RWPE2 (cell line): ENCODE measurements at regions not wholly inside any gene's neighbourhood (a gene's known extent, or its start where the extent isn't known, plus 50 kb on each side); places are given as distances from the start of the nearest gene placed in this dataset.

Experiments used
- ATAC-seq: fragments of 200-7000 bp; cut with Tn5 transposase; 3 replicates; pipeline ENCODE4 v1.9.1; 2021; ENCODE audit warnings: low read depth
- DNase-seq: peaks from one replicate; pipeline ENCODE4 v3.0.0-alpha.2; 2020; ENCODE audit warnings: low spot score
- H3K27ac ChIP-seq: fragments of 450-650 bp; 2 replicates; pipeline ENCODE4 v1.5.1; 2017; ENCODE audit warnings: mild to moderate bottlenecking; ENCODE audit not compliant: poor library complexity, severe bottlenecking
- H3K27me3 ChIP-seq: fragments of 250-450 bp; sonication (Bioruptor Pico); 2 replicates; pipeline ENCODE4 v1.5.1; 2021; ENCODE audit warnings: mild to moderate bottlenecking, moderate library complexity; ENCODE audit not compliant: insufficient read depth, poor library complexity, severe bottlenecking
- H3K36me3 ChIP-seq: fragments of 250-450 bp; sonication (Bioruptor Pico); 2 replicates; pipeline ENCODE4 v1.5.1; 2020; ENCODE audit warnings: low read depth, mild to moderate bottlenecking, moderate library complexity
- H3K4me1 ChIP-seq: fragments of 250-450 bp; sonication (Bioruptor Pico); 2 replicates; pipeline ENCODE4 v1.5.1; 2021; ENCODE audit warnings: mild to moderate bottlenecking, moderate library complexity; ENCODE audit not compliant: insufficient read depth, poor library complexity, severe bottlenecking
- H3K4me3 ChIP-seq: fragments of 250-450 bp; sonication (Bioruptor Pico); 2 replicates; pipeline ENCODE4 v1.5.1; 2021; ENCODE audit warnings: mild to moderate bottlenecking, moderate library complexity; ENCODE audit not compliant: severe bottlenecking
- H3K9me3 ChIP-seq: fragments of 250-450 bp; sonication (Bioruptor Pico); 2 replicates; pipeline ENCODE4 v1.5.1; 2021; ENCODE audit warnings: mild to moderate bottlenecking, moderate library complexity; ENCODE audit not compliant: severe bottlenecking
- TF ChIP-seq, protein P1 (sequence below): fragments of 450-650 bp; IDR thresholded peaks from one replicate; pipeline ENCODE4 v1.5.1; 2017; ENCODE audit warnings: mild to moderate bottlenecking, moderate library complexity; ENCODE audit not compliant: poor library complexity, severe bottlenecking

DNA sequence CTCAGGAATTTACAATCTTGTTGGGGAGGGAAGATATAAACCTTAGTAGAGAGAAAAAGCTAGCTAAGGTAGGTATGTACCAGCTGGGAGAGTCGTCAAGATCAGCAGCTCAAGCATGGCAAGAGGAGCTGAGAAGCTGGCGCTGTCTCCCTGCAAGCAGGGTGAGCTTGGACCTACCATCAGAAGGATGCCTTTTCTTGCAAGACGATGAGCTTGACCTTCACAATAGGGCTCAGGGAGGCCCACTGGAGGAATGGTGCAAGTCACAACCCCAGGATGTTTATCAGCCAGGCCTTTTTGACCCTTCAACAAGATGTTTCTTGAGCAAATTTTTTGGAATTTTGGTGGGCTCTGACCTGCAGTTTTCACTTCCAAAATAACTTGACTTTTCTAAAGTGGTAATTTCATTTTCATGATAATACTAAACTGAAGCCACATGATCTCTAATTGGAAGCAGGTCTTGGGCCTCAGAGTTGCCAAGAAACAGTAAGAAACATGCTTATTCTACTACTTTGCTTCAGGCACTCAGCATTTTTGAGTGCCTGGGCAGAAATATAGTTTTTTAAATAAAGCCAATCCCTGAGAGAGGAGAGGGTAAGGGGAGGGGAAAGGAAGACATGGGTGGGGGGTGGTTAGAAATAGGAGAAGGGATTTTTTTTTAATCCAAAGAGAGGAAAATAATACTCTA lies 258.1 kb downstream of the CLIC5 start:
- ATAC-seq = no peak
- no peak overlapping the region for H3K4me3 ChIP-seq
- no peak for DNase-seq
- H3K27me3 ChIP-seq = no peaks in the 10 kb centered on the region
- H3K27ac ChIP-seq = no peak overlapping the region
- H3K36me3 ChIP-seq = no peaks in the 10 kb centered on the region; the same call in 1 of the 2 replicates
- no peaks in the 10 kb centered on the region for H3K9me3 ChIP-seq
- TF ChIP-seq, protein P1, sequence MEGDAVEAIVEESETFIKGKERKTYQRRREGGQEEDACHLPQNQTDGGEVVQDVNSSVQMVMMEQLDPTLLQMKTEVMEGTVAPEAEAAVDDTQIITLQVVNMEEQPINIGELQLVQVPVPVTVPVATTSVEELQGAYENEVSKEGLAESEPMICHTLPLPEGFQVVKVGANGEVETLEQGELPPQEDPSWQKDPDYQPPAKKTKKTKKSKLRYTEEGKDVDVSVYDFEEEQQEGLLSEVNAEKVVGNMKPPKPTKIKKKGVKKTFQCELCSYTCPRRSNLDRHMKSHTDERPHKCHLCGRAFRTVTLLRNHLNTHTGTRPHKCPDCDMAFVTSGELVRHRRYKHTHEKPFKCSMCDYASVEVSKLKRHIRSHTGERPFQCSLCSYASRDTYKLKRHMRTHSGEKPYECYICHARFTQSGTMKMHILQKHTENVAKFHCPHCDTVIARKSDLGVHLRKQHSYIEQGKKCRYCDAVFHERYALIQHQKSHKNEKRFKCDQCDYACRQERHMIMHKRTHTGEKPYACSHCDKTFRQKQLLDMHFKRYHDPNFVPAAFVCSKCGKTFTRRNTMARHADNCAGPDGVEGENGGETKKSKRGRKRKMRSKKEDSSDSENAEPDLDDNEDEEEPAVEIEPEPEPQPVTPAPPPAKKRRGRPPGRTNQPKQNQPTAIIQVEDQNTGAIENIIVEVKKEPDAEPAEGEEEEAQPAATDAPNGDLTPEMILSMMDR = no peak
- H3K4me1 ChIP-seq = no peaks in the 10 kb centered on the region

DNA sequence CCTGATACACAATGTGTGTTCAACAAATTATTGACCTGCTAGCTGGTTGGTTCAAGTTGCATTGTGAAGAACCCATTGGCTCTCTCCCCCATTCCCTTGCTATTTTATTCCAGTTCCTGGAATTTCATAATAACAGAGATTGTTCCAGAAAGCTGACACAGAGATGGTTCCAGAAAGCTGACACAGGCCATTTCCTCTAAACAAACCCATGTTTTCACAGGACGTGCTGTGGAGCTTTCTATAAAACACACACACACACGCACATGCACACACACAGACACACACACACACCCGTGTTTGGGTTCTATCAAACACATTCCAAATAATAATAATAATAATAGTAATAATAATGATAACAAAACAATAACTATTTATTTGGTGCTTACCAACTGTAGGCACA lies 259.1 kb downstream of the CLIC5 start:
- no peak for DNase-seq
- Histone ChIP-seq H3K27ac (no peak overlapping the region), H3K36me3 (no peaks in the 10 kb centered on the region; the same call in 1 of the 2 replicates), H3K4me3 (no peak overlapping the region), H3K4me1 (no peaks in the 10 kb centered on the region), H3K27me3 (no peaks in the 10 kb centered on the region), H3K9me3 (no peaks in the 10 kb centered on the region)
- no peak for ATAC-seq
- TF ChIP-seq, protein P1 = no peak

DNA sequence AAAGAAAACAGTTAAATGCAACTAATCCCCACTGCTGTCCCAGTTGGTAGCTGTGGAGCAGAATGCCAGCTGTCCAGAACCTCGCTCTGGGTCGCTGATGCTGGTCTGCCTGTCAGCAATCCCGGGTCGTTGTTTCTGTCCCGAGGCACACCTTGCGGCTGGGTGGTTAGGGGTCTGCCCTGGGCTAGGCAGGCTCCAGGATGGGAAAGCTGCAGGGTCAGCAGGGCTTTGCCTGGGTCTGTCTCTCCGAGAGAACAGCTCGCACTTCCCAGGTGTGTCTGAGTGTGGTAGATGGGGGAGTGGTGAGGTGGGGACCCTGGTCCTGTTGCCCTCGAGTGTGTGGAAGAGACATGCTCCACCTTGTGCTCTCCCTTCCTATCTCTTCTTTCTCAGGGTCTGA lies 261.2 kb downstream of the CLIC5 start:
- Histone ChIP-seq H3K27ac (no peak overlapping the region), H3K36me3 (no peaks in the 10 kb centered on the region; the same call in 1 of the 2 replicates), H3K4me1 (no peaks in the 10 kb centered on the region), H3K9me3 (no peaks in the 10 kb centered on the region), H3K27me3 (no peaks in the 10 kb centered on the region), H3K4me3 (no peak overlapping the region)
- no peak for ATAC-seq
- TF ChIP-seq, protein P1 = no peak
- DNase-seq = no peak

DNA sequence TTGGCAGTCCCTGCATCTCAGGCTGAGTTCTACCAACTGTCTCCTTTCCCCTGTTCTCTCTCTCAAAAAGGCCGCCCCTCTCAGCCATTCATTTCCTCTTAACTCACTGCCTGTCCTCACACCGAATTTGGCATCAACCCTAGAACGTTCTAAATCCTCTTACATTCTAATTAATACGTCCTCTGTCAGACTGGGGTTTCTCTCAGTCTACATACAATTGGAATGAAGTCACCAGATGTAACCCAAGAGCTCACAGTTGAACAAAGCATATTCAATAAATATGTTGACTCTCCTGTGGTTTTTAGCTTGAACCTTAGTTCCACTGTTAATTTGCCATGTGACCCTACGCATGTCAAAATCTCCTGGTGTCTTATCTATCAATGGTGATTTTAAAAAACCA lies 269.6 kb downstream of the CLIC5 start:
- Histone ChIP-seq H3K4me1 (no peaks in the 10 kb centered on the region), H3K9me3 (no peaks in the 10 kb centered on the region), H3K27me3 (no peaks in the 10 kb centered on the region), H3K27ac (no peak overlapping the region), H3K36me3 (no peaks in the 10 kb centered on the region), H3K4me3 (no peak overlapping the region)
- ATAC-seq = peak; percentile 45; the same call in 2 of the 3 replicates
- DNase-seq = no peak
- TF ChIP-seq, protein P1 = no peak

DNA sequence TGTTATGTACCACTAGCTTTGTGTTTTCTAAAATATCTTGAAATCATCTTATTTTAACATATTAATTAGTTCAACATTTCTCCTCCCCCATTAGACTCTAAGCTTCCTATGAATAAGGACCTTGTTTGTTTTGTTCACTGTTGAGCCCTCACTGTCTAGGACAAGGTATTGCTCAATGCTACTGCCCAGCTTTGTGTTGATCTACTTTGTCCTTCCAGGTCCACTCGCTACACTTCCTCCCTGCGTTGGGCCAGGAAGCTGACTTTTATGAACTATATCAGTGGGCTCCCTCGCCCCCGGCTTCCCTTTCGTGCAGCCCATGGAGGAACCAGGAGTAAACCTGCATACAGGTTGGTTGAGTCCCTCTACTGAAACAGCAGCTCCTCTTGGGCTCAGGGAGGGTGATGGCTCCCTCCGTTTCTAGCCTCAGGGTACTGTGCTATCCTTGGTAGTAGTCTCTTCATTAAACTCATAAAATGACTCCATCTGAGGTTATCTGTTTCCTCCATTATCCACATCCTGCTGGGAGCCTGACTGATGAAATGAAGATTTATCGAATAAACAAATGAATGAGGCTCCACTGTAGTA lies 272.5 kb downstream of the CLIC5 start:
- TF ChIP-seq, protein P1 = no peak
- Histone ChIP-seq H3K27me3 (no peaks in the 10 kb centered on the region), H3K27ac (no peak overlapping the region), H3K4me1 (no peaks in the 10 kb centered on the region), H3K4me3 (no peak overlapping the region), H3K36me3 (no peaks in the 10 kb centered on the region), H3K9me3 (no peaks in the 10 kb centered on the region)
- ATAC-seq (no peak), DNase-seq (no peak)
